Erythroblast (primary cell): ENCODE measurements at regions not wholly inside any gene's neighbourhood (a gene's known extent, or its start where the extent isn't known, plus 50 kb on each side); places are given as distances from the start of the nearest gene placed in this dataset.

Experiments used
- DNase-seq, 2 experiments: peaks; one replicate each; lab custom pipeline; 2025; lab: John Stamatoyannopoulos, UW
- GATA1 ChIP-seq: IDR thresholded peaks from 2 replicates; pipeline ENCODE4 v1.6.1; 2011; ENCODE audit warnings: low read depth, mild to moderate bottlenecking, control low read depth, low read length, moderate library complexity
- POLR2A ChIP-seq: IDR thresholded peaks from 2 replicates; pipeline ENCODE4 v1.6.1; 2011; ENCODE audit warnings: mild to moderate bottlenecking, low read length

DNA sequence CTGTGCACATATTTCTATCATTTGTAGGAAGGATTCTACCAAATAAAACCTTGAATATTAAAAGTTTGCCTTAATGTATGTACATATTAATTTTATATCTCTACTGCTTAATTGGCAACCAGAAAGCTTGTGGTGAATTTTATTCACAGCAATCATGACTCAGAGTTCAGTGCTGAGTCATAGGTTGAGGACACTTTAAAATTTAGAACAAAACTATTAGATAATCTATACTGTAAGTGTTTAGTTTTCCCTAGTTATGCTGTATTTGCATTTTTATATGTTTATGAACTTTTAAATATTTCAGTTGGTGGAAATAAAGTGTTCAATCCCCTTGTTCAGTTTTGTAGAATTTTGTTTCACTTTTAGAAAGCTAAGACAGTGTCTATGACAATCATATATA, 841.5 kb downstream of the KCNT2 start:
- TF ChIP-seq POLR2A (no peak), GATA1 (no peak)
- DNase-seq: peak in 1 of 2 experiments; percentile 11

DNA sequence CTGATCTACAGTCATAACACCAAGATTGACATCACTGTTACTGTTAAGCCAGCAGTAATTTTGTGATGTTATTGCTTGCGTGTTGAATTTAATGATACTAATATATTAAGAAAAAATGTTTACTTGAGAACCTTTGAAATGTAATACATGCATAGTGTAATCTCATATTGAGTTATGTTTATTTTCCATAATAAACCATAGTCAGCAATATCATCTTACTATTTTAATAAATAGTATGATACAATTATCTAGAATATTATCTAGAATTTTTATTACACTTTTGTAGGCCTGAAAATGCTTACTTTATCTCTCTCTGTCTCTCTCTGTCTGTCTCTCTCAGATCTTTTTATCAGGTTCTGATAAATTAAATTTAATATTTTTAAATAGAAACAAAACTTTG, 843.1 kb downstream of the KCNT2 start:
- TF ChIP-seq POLR2A (no peak), GATA1 (no peak)
- no peak for DNase-seq

DNA sequence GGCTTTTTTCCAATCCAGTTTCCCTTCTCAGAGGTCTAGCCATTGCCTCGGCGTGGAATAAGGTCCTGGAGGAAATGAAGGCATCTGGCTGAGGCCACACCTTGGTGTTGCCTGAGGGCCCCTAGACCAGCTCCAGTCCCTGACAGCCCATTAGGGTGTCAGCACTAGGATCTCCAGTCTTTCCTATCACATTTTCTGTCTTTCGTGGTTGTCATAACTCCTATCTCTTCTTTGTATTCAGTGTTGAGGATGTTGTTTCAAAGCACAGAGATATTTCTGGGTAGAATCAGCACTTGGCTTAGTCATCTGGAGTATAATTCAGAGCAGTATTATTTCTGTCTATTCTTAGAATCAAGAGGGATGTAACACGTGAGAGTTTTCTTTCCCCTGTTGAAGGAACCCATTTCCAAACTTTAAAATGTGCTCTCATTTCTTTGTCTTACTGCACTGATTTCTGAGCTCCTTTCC, 844.3 kb downstream of the KCNT2 start:
- TF ChIP-seq GATA1: no peak
- TF ChIP-seq POLR2A: no peak
- no peak for DNase-seq

DNA sequence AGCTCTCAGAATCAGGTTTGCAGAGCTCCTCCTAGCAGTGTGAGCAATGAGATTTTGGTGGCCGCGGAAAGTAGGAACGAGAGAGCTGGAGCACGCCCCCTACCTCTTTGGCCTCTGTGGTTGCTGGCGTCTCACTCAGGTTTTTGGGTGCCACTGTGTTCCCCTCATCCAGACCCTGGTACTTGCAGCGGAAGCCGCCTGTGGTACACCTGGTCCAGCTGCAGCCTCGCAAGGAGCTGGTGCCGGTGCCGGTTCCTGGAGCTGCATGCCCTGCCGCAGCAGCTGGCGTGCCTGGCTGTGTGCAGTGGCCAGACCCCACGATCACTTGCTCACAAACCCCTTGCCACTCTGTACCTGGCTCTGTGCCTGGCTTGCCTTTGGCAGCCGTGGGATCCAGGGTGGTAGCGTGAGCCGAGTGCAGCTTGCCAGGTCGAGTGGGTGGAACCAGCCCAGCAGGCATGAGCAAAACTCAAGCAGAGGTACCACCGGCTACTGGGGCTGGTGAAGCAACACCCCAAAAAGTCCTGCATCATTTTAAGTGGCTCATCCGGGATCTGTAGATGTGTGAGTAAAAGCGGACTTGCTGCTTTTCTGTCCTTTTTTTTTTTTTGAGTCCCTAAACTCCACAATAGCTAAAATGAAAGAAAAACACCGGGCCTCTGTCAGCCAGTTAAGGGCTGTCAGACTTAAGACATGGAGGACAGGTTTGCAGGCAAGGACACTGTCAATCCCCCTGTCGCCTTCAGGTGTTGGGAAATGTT, 844.9 kb downstream of the KCNT2 start:
- TF ChIP-seq GATA1 (no peak), POLR2A (no peak)
- no peak for DNase-seq

DNA sequence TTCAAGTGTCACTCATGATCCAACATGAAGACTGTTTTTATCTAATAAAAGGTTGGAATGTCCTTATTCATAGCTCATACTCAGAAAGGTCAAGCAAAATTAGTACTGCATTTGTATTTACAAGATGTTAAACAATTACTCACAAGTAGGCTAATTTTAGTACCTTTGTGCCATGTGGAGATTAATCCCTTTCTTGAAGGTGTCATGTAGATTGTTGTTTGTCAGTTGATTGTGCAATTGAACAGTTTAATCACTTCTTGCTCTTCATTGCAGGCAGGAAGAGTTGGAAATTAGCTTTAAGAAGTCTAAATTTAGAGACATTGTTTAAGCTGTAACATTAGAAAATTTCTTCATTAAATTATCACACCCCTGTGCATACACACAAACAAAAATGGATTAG, 847.1 kb downstream of the KCNT2 start:
- no peak for DNase-seq
- no peak for TF ChIP-seq GATA1

DNA sequence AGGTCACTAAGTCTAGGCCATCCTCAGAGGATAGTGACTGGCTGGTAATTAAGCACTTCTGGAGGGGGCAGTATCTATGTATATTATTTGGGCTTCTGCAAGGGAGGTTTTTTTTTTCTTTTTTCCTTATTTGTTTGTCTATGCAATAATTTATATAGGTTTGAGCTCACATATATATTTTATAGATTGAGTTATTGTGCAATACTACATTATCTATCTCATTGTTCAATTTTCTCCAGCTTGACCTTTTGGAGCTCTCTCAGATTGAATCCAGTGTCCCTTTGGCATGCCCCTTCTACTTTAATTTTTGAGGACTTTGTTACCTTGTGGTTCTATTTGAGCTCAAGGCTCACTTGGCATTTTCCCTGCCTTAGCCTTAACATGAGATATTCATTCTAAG, 852.1 kb downstream of the KCNT2 start:
- no peak for TF ChIP-seq POLR2A
- TF ChIP-seq GATA1: no peak
- DNase-seq: no peak

DNA sequence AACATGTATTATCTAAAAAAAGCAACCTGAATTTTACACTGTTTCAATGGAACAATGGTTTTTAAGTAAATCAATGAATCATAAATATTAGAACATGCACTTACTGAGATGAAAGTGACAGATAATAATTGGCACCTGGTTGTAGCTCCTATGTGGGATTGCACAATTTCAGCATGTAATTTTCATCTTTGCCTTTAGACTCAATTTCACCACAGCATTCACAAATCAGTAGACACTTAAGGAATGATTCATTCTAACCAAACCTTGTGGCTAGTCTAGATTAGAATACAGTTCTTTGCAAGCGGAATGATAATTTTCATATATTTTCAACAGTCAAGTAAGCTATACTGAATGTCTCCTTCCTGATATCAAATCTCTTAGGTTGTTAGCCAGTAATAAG, 853.4 kb downstream of the KCNT2 start:
- TF ChIP-seq POLR2A: no peak
- no peak for TF ChIP-seq GATA1
- no peak for DNase-seq

DNA sequence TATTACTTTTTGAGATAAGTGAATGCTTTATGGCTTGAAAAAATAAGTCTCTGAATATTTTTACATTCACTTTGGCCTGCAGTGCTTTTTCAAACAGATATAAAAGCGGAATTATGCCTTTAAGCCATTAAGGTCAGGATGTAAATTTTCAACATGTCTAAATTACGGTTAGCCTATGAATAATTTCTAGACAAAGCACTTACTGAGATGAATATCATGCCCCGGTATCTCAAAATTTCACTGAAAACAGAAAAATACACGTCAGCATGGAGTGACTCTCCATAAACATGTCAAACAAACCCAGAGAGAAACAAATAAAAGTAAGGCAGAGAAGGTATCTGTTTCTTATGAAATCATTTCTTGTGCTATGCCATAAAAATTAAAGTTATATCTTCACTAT, 853.9 kb downstream of the KCNT2 start:
- no peak for DNase-seq
- TF ChIP-seq POLR2A: no peak
- TF ChIP-seq GATA1: no peak

DNA sequence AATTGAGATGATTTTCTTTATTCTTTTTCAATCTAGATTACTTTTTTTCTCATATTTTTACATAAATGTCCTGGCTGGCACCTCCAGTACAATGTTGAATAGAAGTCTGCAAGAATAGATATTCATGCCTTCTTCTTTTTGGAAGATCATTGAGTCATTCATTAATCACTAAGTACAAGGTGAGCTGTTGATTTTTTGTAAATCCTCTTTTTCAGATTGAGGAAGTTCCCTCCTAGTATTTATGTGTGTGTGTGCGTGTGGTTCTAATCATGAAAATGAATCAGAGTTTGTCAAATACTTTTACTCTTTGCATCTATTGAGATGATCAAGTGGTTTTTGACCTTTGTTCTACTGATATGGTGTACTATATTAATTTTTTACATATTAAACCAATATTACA, 859.3 kb downstream of the KCNT2 start:
- DNase-seq: no peak
- TF ChIP-seq POLR2A: no peak
- TF ChIP-seq GATA1: no peak

DNA sequence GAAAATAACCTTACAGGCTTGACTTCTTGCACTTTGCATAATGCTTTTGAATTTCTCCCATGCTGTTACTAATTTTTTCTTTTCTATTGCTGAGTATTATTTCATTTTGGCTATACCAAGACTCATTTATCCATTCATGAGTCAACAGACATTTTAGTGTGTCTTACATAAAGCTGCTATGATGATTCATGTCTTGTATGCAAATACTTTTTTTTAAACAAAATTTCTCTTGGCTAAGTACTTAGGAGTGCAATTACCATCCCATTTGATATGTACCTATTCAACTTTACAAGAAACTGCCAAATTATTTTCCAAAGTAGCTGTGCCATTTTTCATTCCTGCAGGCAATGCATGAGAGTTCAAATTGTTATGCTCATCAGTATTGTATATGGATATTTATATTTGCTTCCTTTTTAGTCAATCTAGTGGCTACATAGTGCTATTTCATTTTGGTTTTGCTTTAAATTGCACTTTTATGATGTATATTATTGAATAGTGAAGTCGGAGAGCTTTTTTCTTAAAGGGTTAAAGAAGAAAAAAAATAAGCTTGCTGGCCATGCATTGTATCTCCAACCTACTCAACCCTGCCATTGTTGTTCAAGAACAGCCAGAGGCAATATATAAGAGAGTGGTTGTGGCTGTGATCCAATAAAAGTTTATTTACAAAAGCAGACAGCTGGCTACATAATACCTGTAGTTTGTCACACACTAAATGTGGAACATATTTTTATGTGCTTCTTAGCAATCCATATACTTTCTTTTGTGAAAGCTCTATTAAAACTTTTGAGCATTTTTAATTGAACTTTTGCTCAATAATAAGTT, 862.8 kb downstream of the KCNT2 start:
- no peak for DNase-seq
- no peak for TF ChIP-seq GATA1

DNA sequence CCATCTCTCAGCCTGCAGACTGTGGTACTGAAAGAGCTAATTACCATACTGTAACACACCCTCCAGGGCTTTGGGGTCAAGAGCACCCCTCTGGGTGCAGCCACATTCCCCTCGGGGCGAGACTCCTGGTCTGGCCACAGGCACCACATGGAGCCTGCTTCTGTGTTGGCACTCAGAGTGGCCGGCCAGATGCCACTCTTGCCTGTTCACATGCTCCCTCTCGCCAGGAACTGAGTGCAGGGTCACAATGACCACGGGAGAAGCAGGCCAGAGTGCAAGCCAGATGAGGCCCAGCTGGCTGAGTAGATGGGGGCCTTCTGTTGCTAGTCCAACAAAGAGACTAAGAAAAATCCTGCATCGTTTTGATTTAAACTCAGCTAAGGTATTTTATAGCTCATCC, 864.0 kb downstream of the KCNT2 start:
- no peak for TF ChIP-seq GATA1
- TF ChIP-seq POLR2A: no peak
- DNase-seq: no peak

DNA sequence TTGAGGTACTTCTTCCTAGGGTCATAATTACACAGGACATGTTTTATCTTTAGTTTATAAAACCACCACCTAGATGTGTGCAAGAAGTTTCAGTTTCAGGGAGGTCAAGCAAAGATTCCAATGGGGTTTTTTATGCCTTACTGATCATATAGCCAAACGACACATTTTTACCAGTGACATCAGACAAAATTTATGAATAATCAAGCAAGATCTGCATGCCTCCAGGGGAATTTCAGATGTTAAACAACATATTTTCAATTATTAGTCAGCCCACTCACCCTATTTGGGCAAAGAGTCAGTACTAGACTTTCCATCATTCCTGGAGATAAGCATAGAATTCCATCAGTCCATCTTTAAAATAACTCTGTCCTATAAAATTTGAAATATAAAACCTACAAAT, 867.4 kb downstream of the KCNT2 start:
- TF ChIP-seq POLR2A (no peak), GATA1 (no peak)
- DNase-seq: no peak

DNA sequence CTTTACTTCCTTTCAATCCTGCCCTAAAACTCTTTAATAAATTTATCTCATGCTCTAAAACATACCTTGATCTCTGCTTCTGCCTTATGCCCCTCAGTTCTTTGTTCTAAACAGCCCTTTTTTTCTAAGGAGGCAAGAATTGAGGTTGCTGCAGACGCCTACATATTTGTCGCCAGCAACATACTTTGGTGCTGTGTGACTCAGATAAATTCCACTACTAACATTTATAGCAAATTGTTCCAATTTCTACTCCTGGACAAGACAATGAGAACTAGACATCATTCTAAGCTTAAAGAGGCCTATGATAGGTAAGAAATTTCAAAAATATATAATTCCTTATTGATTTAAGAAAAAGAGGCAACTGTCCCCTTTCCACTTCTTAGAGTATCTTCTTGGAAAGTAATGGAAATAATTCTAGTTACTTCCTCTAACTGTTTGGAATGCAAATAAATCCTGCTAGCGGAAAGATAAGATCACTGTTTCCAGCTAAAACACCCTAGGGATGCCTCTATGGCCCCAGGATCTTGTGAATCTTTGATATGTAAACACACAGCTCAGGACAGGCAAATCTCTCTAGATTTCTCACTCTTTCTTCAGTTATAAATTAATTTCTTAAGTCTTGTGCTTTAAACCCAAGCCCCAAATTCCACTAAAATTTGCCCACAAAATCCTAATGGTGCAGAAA, 869.1 kb downstream of the KCNT2 start:
- no peak for TF ChIP-seq POLR2A
- no peak for TF ChIP-seq GATA1
- no peak for DNase-seq

DNA sequence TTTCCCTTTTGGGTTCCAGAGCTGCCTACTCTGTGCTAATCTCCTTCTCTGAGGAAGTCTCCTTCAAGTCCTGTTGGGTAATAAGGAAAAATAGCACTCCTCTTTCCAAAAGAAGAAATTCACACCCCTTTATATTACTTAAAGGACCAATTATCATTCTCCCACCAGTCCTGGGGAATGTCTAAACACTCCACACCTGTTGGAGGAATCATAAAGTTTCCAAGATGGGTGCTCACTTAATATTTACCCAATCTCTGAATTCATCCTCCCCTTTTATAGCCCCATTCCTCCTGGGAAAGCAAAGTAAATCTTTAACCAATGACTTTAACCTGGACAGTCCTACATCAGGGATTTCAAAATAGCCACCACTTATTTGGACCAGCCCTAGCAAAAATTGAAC, 873.1 kb downstream of the KCNT2 start:
- no peak for TF ChIP-seq GATA1
- TF ChIP-seq POLR2A: no peak
- DNase-seq: no peak

DNA sequence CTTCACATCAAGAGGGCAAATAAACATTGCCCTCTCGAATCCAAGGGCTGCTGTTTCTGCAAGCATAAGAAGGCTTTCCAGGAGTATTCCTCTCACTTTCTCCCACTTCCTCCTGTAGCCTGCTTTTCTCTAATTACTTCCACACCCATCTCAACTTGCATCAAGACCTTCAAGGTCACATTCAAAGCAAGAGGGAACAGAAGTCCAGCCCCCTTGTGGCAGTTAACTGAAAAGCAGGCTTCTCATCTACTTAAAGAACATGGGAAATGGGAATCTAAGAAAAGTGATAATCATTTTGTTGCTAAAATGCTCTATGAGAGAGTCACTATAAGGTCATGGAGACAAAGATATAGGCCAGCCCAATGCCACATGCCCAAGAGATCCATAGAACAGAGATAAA, 874.4 kb downstream of the KCNT2 start:
- TF ChIP-seq GATA1: no peak
- no peak for TF ChIP-seq POLR2A
- peak; percentile 5 for DNase-seq
